AG10803 (cell line): ENCODE measurements at regions not wholly inside any gene's neighbourhood (a gene's known extent, or its start where the extent isn't known, plus 50 kb on each side); places are given as distances from the start of the nearest gene placed in this dataset.

ENCODE experiments used
- DNase-seq: peaks from one replicate; pipeline ENCODE4 v3.0.0; 2010; ENCODE audit warnings: low read depth
- H3K4me3 ChIP-seq: 2 replicates; pipeline ENCODE4 v1.5.1; 2011; ENCODE audit warnings: mild to moderate bottlenecking, low read length, control low read depth
- CTCF ChIP-seq: conservative IDR thresholded peaks from 2 replicates; pipeline ENCODE4 v1.5.1; 2011; ENCODE audit warnings: mild to moderate bottlenecking, low read length, control low read depth, inconsistent platforms

DNA sequence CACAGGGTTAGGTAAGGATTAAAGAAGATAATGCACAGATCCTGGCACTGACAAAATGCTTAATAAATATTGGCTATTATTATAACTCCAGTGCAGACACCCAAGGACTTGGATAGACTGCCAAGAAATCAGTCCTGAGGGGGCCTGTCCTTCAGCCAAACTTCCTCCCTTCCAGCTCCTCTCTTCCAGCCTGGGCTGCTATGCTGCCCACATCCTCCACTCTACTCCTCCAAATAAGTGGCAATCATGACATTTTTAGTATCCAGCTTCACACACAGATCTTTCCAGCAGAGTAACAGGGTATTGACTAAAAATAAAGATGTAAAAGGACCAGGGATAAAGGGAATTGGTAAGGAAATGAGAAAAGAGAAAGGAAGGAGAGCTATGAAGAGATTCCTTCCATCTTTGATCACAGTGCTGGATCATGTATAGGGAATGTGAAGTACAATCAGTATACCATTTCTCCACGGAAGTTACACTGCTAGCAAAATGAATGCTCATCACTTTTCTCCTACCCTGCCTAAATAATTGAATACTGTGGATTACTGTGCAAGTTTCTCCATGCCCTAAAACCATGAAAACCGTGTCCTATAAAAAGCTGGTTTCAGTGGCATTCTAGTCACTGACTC lies 136.0 kb upstream of the OSMR start:
- H3K4me3 ChIP-seq: no peak overlapping the region
- DNase-seq: no peak
- TF ChIP-seq CTCF: no peak

DNA sequence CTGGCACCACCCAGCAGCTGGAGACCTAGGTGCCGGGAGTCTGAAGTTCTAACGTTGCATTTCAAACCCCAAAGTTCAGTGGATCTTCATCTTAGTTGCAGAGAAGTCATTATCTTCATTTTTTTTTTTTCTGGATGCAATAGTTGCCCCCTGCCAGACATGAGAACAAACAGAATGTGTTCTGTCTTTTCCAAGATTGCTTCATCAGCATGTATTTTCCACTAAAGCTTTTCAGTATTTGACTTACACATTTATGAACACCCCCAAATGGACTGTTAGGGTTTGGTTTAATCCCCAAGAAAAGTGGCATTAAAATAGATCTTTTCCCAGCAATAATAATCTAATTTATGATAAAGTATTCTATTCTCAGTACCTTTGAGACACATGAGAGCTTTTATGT lies 135.2 kb upstream of the OSMR start:
- no peak overlapping the region for H3K4me3 ChIP-seq
- TF ChIP-seq CTCF: no peak
- DNase-seq: no peak

- no peak overlapping the region for H3K4me3 ChIP-seq
- no peak for DNase-seq
- TF ChIP-seq CTCF: no peak
These were observed 133.4 kb upstream of the OSMR start for GRCh38 chr5:38712391-38712790.

- H3K4me3 ChIP-seq: no peak overlapping the region
- no peak for TF ChIP-seq CTCF
- DNase-seq: no peak
These were observed 131.6 kb upstream of the OSMR start for GRCh38 chr5:38714240-38714639.

DNA sequence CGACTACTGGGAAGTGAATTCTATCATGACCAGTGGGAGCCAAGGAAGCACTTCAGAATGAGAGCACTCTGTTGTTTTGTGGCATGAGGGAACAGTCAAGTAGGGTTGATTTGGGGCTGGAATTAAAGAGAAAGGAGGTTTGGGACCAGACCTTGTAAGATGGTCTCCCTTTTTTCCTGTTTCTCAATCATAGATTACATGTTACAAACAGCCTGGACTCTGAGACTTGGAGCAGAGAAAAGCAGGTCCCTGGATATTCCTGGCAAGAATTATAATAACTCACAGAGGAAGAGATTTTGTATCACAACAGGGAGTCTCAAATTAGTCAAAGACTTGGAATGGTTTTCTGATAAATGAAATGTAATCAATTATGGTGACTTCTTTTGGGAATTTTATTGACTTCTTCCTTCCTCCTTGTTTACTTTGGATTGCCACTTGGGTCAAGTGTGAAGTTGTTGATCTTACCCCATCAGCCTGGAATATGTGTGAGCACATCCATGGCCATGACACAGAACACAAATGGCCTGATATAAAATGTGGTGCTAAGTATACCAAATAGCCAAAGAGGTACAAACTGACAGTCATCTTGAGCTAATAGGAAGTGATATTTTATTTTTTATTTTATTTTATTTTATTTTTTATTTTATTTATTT lies 131.0 kb upstream of the OSMR start:
- H3K4me3 ChIP-seq: no peak overlapping the region
- no peak for TF ChIP-seq CTCF
- no peak for DNase-seq

DNA sequence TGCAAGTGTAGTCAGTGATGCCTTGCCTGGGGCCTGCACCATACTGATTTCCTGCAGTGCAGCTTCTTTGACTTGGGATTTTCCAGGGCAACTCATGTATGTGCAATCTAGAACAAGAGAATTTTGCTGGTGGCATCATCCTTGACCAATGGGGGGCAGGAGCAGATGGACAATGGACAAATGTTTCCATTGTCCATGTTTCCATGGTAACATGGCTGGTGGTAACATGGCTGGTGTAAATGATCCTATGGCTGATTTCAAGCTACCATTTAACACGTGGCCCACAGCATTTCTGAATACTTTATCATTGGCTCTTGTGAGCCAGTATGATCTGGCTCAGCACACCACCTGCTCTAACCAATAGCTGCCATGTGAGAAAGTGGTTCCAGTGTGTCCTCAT lies 130.1 kb upstream of the OSMR start:
- TF ChIP-seq CTCF: no peak
- no peak for DNase-seq
- no peak overlapping the region for H3K4me3 ChIP-seq

- TF ChIP-seq CTCF: no peak
- H3K4me3 ChIP-seq: no peak overlapping the region
- no peak for DNase-seq
These were observed 129.3 kb upstream of the OSMR start for GRCh38 chr5:38716516-38716915.
